GM12878 (cell line): ENCODE measurements at regions not wholly inside any gene's neighbourhood (a gene's known extent, or its start where the extent isn't known, plus 50 kb on each side); places are given as distances from the start of the nearest gene placed in this dataset.

Experiments used
- ATAC-seq: fragments of 200-7000 bp; cut with Tn5 transposase; 3 replicates; pipeline ENCODE4 v1.9.1; 2020; ENCODE audit warnings: mild to moderate bottlenecking, moderate library complexity
- BruUV-seq: library from RNA; stranded (reverse); fragments of 400-500 nt; replicated peaks from 2 replicates; lab custom pipeline; 2021; lab: Mats Ljungman, UMichigan
- CTCF ChIA-PET: fragments of 300-600 bp; sonication (Branson Sonifier 250); formaldehyde crosslinking; extraction: SDS; loops from one replicate; lab custom pipeline; 2021; ENCODE audit warnings: inconsistent platforms; lab: Yijun Ruan, JAX
- POLR2A ChIA-PET: fragments of 350-600 bp; formaldehyde crosslinking; extraction: SDS; loops from one replicate; lab custom pipeline; 2021; ENCODE audit warnings: inconsistent platforms; lab: Charles Lee
- RAD21 ChIA-PET: fragments of 300-600 bp; sonication (Branson Sonifier 250); formaldehyde crosslinking; loops from one replicate; lab custom pipeline; 2023; ENCODE audit warnings: antibody characterized with exemption; ENCODE audit not compliant: unreplicated experiment; lab: Charles Lee
- SMC1A ChIA-PET: fragments of 300-600 bp; sonication (Branson Sonifier 250); formaldehyde crosslinking; loops from one replicate; lab custom pipeline; 2023; ENCODE audit not compliant: unreplicated experiment, uncharacterized antibody; lab: Charles Lee
- DNase-seq: peaks from one replicate; pipeline ENCODE4 v3.0.0-alpha.2; 2011; ENCODE audit warnings: low read depth, low spot score
- FAIRE-seq: peaks from 3 replicates; lab custom pipeline; 2011; peaks lifted over from hg19 to GRCh38; lab: Jason Lieb, UNC
- H2AFZ ChIP-seq: 2 replicates; pipeline ENCODE4 v1.6.0; 2011; ENCODE audit warnings: low read depth, low read length, control low read depth; ENCODE audit not compliant: control insufficient read depth
- H3K27ac ChIP-seq: 2 replicates; pipeline ENCODE4 v1.5.1; 2011; ENCODE audit warnings: control low read depth; ENCODE audit not compliant: control insufficient read depth, insufficient read depth
- H3K27me3 ChIP-seq, 2 experiments: replicated peaks in 1 of 2; 2 replicates each; pipeline versions ENCODE4 v1.6.0 to v1.6.1; 2011; ENCODE audit warnings: low read length in 1 of 2; ENCODE audit not compliant: control insufficient read depth in 2 of 2, insufficient read depth in 2 of 2
- H3K36me3 ChIP-seq, 2 experiments: 2 replicates each; pipeline ENCODE4 v1.5.1; 2011; ENCODE audit warnings: low read length in 1 of 2; ENCODE audit not compliant: control insufficient read depth in 2 of 2, insufficient read depth in 2 of 2
- H3K4me1 ChIP-seq: 2 replicates; pipeline ENCODE4 v1.6.1; 2011; ENCODE audit warnings: mild to moderate bottlenecking, low read length, moderate library complexity, mixed read lengths; ENCODE audit not compliant: control insufficient read depth, insufficient read depth
- H3K4me2 ChIP-seq: 2 replicates; pipeline ENCODE4 v1.6.0; 2011; ENCODE audit warnings: control low read depth; ENCODE audit not compliant: control insufficient read depth, insufficient read depth
- H3K4me3 ChIP-seq: fragments of 200-600 bp; sonication (generic); 2 replicates; pipeline ENCODE4 v1.5.1; 2016
- H3K79me2 ChIP-seq: 2 replicates; pipeline ENCODE4 v1.6.0; 2011; ENCODE audit warnings: low read length; ENCODE audit not compliant: control insufficient read depth, insufficient read depth
- H3K9ac ChIP-seq: 2 replicates; pipeline ENCODE4 v1.8.0; 2011; ENCODE audit warnings: low read length, control low read depth, mixed read lengths; ENCODE audit not compliant: control insufficient read depth, insufficient read depth
- H3K9me3 ChIP-seq: replicated peaks from 3 replicates; pipeline ENCODE4 v1.5.1; 2011; ENCODE audit warnings: mild to moderate bottlenecking, low read length; ENCODE audit not compliant: control insufficient read depth, insufficient read depth
- H4K20me1 ChIP-seq: 2 replicates; pipeline ENCODE4 v1.6.0; 2011; ENCODE audit not compliant: control insufficient read depth, insufficient read depth
- ASH2L ChIP-seq: fragments of 300-600, 200-600 bp; sonication (generic); IDR thresholded peaks from 2 replicates; pipeline ENCODE4 v1.6.1; 2017; ENCODE audit warnings: low read depth, mild to moderate bottlenecking, borderline replicate concordance
- CBX5 ChIP-seq: sonication (generic); IDR thresholded peaks from 2 replicates; pipeline ENCODE4 v1.6.1; 2016; ENCODE audit warnings: low read depth, moderate library complexity, mild to moderate bottlenecking, inconsistent platforms
- CEBPB ChIP-seq, 2 experiments: fragments of 150-350 bp in 1 of 2; IDR thresholded peaks; 2 replicates each; pipeline ENCODE4 v1.6.1; 2012 to 2014; ENCODE audit warnings: low read depth in 2 of 2, low read length in 2 of 2, borderline replicate concordance in 1 of 2, inconsistent platforms in 1 of 2
- EZH2 ChIP-seq: IDR thresholded peaks from 2 replicates; pipeline ENCODE4 v1.6.1; 2012; ENCODE audit warnings: low read depth, mild to moderate bottlenecking, control low read depth, inconsistent platforms, low read length, borderline replicate concordance; ENCODE audit not compliant: control insufficient read depth
- HDAC2 ChIP-seq: fragments of 200-600 bp; sonication (generic); IDR thresholded peaks from 2 replicates; pipeline ENCODE4 v1.6.1; 2017
- MXI1 ChIP-seq: fragments of 150-350 bp; IDR thresholded peaks from 2 replicates; pipeline ENCODE4 v1.6.1; 2011; ENCODE audit warnings: low read depth, mild to moderate bottlenecking, inconsistent platforms, low read length, improper control_type of control experiment
- NBN ChIP-seq: fragments of 450-650 bp; IDR thresholded peaks from 2 replicates; pipeline ENCODE4 v1.6.1; 2016
- NRF1 ChIP-seq: conservative IDR thresholded peaks from 2 replicates; pipeline ENCODE4 v1.6.1; 2011; ENCODE audit warnings: mild to moderate bottlenecking, low read depth, low read length, improper control_type of control experiment
- PAX5 ChIP-seq: IDR thresholded peaks from 2 replicates; pipeline ENCODE4 v1.6.1; 2011; ENCODE audit warnings: low read depth, low read length, borderline replicate concordance
- POLR2A ChIP-seq: IDR thresholded peaks from 2 replicates; pipeline ENCODE4 v1.6.1; 2011; ENCODE audit warnings: low read depth, mild to moderate bottlenecking, low read length
- SIN3A ChIP-seq: IDR thresholded peaks from 2 replicates; pipeline ENCODE4 v1.6.1; 2012; ENCODE audit warnings: low read depth, low read length, improper control_type of control experiment
- SRF ChIP-seq, 2 experiments: IDR thresholded peaks; 2 replicates each; pipeline ENCODE4 v1.6.1; 2011; ENCODE audit warnings: low read depth in 2 of 2, low read length in 2 of 2, mild to moderate bottlenecking in 1 of 2, moderate library complexity in 1 of 2
- TCF3 ChIP-seq: IDR thresholded peaks from 2 replicates; pipeline ENCODE4 v1.6.1; 2012; ENCODE audit warnings: low read depth, mild to moderate bottlenecking, low read length, borderline replicate concordance; ENCODE audit not compliant: insufficient read depth
- TCF7 ChIP-seq: IDR thresholded peaks from 2 replicates; pipeline ENCODE4 v1.6.1; 2014; ENCODE audit warnings: antibody characterized with exemption, borderline replicate concordance
- in situ Hi-C: fragments of 300-500 bp; cut with MboI; formaldehyde crosslinking; loops from 9 replicates; pipeline ENCODE4 v1.14.3; 2018; ENCODE audit warnings: mixed read lengths
- intact Hi-C: fragments of 100-400 bp; cut with micrococcal nuclease; formaldehyde crosslinking; loops from one replicate; pipeline ENCODE4 v1.14.2; 2022; ENCODE audit not compliant: unreplicated experiment
- TF ChIP-seq, protein P1 (sequence below): fragments of 450-650 bp; formaldehyde crosslinking; IDR thresholded peaks from 2 replicates; pipeline ENCODE4 v1.5.0; 2022; ENCODE audit warnings: mild to moderate bottlenecking, missing genetic modification characterization
- TF ChIP-seq, protein P2 (sequence below): IDR thresholded peaks from 2 replicates; pipeline ENCODE4 v1.6.1; 2012; ENCODE audit warnings: low read depth, low read length, improper control_type of control experiment
- TF ChIP-seq, protein P3 (sequence below): IDR thresholded peaks from 2 replicates; pipeline ENCODE4 v1.6.1; 2012; ENCODE audit warnings: mild to moderate bottlenecking, low read depth, low read length

DNA sequence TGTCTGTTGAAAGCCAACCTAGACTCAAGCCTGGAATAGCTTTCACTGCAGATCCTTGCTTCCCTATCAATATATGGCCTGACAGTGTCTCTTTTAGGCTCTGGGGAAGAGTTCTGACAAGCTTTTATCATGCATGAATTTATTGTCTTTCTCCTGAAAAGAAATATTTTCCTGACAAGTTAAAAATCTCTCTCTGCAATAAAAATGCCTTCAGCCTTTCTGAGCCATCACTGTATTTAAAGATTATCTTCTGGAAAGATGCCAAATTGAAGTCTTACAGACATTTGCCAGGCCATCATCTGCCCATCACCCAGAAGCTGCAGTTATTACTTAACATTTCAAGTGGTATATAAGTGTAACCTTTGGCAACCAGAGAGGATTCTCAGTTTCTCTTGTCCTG is 88.1 kb upstream of the HTR1A start:
- no peaks in the 10 kb centered on the region for H3K79me2 ChIP-seq
- H3K9me3 ChIP-seq: no peaks in the 10 kb centered on the region
- FAIRE-seq (no peak), DNase-seq (no peak), ATAC-seq (no peak)
- no peaks in the 10 kb centered on the region for H3K27me3 ChIP-seq
- no peak for TF ChIP-seq NRF1
- no peak for TF ChIP-seq MXI1
- TF ChIP-seq, protein P1, sequence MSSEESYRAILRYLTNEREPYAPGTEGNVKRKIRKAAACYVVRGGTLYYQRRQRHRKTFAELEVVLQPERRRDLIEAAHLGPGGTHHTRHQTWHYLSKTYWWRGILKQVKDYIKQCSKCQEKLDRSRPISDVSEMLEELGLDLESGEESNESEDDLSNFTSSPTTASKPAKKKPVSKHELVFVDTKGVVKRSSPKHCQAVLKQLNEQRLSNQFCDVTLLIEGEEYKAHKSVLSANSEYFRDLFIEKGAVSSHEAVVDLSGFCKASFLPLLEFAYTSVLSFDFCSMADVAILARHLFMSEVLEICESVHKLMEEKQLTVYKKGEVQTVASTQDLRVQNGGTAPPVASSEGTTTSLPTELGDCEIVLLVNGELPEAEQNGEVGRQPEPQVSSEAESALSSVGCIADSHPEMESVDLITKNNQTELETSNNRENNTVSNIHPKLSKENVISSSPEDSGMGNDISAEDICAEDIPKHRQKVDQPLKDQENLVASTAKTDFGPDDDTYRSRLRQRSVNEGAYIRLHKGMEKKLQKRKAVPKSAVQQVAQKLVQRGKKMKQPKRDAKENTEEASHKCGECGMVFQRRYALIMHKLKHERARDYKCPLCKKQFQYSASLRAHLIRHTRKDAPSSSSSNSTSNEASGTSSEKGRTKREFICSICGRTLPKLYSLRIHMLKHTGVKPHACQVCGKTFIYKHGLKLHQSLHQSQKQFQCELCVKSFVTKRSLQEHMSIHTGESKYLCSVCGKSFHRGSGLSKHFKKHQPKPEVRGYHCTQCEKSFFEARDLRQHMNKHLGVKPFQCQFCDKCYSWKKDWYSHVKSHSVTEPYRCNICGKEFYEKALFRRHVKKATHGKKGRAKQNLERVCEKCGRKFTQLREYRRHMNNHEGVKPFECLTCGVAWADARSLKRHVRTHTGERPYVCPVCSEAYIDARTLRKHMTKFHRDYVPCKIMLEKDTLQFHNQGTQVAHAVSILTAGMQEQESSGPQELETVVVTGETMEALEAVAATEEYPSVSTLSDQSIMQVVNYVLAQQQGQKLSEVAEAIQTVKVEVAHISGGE: no peak
- TF ChIP-seq PAX5: no peak
- TF ChIP-seq ASH2L: no peak
- no peak for TF ChIP-seq CBX5
- no peak for TF ChIP-seq POLR2A
- TF ChIP-seq, protein P2, sequence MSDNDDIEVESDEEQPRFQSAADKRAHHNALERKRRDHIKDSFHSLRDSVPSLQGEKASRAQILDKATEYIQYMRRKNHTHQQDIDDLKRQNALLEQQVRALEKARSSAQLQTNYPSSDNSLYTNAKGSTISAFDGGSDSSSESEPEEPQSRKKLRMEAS: no peak
- TF ChIP-seq, protein P3, sequence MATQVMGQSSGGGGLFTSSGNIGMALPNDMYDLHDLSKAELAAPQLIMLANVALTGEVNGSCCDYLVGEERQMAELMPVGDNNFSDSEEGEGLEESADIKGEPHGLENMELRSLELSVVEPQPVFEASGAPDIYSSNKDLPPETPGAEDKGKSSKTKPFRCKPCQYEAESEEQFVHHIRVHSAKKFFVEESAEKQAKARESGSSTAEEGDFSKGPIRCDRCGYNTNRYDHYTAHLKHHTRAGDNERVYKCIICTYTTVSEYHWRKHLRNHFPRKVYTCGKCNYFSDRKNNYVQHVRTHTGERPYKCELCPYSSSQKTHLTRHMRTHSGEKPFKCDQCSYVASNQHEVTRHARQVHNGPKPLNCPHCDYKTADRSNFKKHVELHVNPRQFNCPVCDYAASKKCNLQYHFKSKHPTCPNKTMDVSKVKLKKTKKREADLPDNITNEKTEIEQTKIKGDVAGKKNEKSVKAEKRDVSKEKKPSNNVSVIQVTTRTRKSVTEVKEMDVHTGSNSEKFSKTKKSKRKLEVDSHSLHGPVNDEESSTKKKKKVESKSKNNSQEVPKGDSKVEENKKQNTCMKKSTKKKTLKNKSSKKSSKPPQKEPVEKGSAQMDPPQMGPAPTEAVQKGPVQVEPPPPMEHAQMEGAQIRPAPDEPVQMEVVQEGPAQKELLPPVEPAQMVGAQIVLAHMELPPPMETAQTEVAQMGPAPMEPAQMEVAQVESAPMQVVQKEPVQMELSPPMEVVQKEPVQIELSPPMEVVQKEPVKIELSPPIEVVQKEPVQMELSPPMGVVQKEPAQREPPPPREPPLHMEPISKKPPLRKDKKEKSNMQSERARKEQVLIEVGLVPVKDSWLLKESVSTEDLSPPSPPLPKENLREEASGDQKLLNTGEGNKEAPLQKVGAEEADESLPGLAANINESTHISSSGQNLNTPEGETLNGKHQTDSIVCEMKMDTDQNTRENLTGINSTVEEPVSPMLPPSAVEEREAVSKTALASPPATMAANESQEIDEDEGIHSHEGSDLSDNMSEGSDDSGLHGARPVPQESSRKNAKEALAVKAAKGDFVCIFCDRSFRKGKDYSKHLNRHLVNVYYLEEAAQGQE: no peak
- TF ChIP-seq SRF (IDR thresholded peaks at IDR 0.05; ENCODE audit: low read depth in 2 of 2, low read length in 2 of 2): no peak
- no peak for TF ChIP-seq EZH2
- no peak for TF ChIP-seq TCF7
- no peak for TF ChIP-seq HDAC2
- no peak for TF ChIP-seq SIN3A
- TF ChIP-seq NBN: no peak
- no peak for TF ChIP-seq CEBPB (IDR thresholded peaks at IDR 0.05; ENCODE audit: borderline replicate concordance in 1 of 2, low read depth in 2 of 2, low read length in 2 of 2)
- TF ChIP-seq TCF3: no peak
- in situ Hi-C loops: no loop called here
- no peak overlapping the region for H2AFZ ChIP-seq
- H3K4me3 ChIP-seq: no peak overlapping the region
- H3K9ac ChIP-seq: no peak overlapping the region
- no TSS peak for BruUV-seq
- no peaks in the 10 kb centered on the region for H4K20me1 ChIP-seq
- ChIA-PET CTCF (interaction anchor here (1.4 kb wide), 1 partner anchor 10 kb away, joined by 3 read pairs; no protein-coding TSS in a partner anchor), RAD21 (no interaction called here), SMC1A (no interaction called here), POLR2A (no interaction called here)
- no peak overlapping the region for H3K27ac ChIP-seq
- H3K36me3 ChIP-seq: no peaks in the 10 kb centered on the region
- intact Hi-C loops: no loop called here
- H3K4me2 ChIP-seq: no peak overlapping the region
- H3K4me1 ChIP-seq: no peaks in the 10 kb centered on the region
